Muscle layer of duodenum (tissue), 2 donors: ENCODE measurements at regions not wholly inside any gene's neighbourhood (a gene's known extent, or its start where the extent isn't known, plus 50 kb on each side); places are given as distances from the start of the nearest gene placed in this dataset.

Experiments used
- H3K27ac ChIP-seq: one replicate; pipeline ENCODE4 v1.7.0; 2013; ENCODE audit warnings: mild to moderate bottlenecking, low read length
- H3K27me3 ChIP-seq: one replicate; pipeline ENCODE4 v1.7.0; 2013; ENCODE audit warnings: low read depth, mild to moderate bottlenecking, control low read depth, low read length
- H3K36me3 ChIP-seq, 2 donors: one replicate each; pipeline ENCODE4 v1.7.0; 2013; ENCODE audit warnings: low read length in 2 of 2, control low read depth in 1 of 2, mild to moderate bottlenecking in 1 of 2; ENCODE audit not compliant: insufficient read depth in 2 of 2, control insufficient read depth in 1 of 2
- H3K4me1 ChIP-seq, 2 donors: one replicate each; pipeline ENCODE4 v1.7.0; 2013; ENCODE audit warnings: low read length in 2 of 2, mild to moderate bottlenecking in 2 of 2, control low read depth in 1 of 2, moderate library complexity in 1 of 2; ENCODE audit not compliant: insufficient read depth in 2 of 2, control insufficient read depth in 1 of 2
- H3K4me3 ChIP-seq, 2 donors: one replicate each; pipeline ENCODE4 v1.7.0; 2013; ENCODE audit warnings: low read length in 2 of 2, low read depth in 1 of 2, mild to moderate bottlenecking in 1 of 2
- H3K9me3 ChIP-seq, 2 donors: one replicate each; pipeline ENCODE4 v1.7.0; 2013; ENCODE audit warnings: low read length in 2 of 2, control low read depth in 1 of 2, mild to moderate bottlenecking in 1 of 2; ENCODE audit not compliant: control insufficient read depth in 1 of 2
- donor health status: healthy.

DNA sequence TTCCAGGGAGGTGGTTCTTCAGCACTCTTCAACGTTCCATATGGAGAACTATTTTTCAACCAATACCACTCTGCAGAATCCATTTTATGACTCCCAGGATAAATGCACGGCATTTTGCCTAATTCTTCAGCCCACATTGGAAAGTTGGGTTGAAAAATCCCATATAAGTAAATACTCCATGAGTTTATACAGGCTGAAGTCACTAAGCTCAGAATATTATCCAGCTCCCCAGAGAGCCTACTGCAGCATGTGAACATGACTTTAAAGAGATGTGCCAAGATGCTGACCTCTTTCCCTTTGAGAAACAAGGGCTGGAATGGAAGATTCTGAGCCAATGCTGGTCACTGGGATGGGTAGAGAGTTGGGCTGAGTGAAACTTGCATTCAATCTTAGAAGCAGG is 111.9 kb upstream of the SLIT3 start:
- no peak overlapping the region for H3K27ac ChIP-seq
- H3K27me3 ChIP-seq, result no peaks in the 10 kb centered on the region
- peaks cover 0 to 6% of the 10 kb centered on the region in 2 donors for H3K4me1 ChIP-seq
- H3K4me3 ChIP-seq, result no peak overlapping the region
- no peaks in the 10 kb centered on the region for H3K36me3 ChIP-seq
- no peaks in the 10 kb centered on the region for H3K9me3 ChIP-seq

- Histone ChIP-seq H3K36me3 (no peaks in the 10 kb centered on the region), H3K27me3 (no peaks in the 10 kb centered on the region), H3K4me3 (no peak overlapping the region), H3K27ac (no peak overlapping the region), H3K9me3 (no peaks in the 10 kb centered on the region), H3K4me1 (peaks cover 0 to 6% of the 10 kb centered on the region in 2 donors)
Observed at GRCh38 chr5:169411786-169412430, 111.0 kb upstream of the SLIT3 start.

GRCh38 chr5:169410996-169411783 is 110.3 kb upstream of the SLIT3 start:
- H3K27ac ChIP-seq, result no peak overlapping the region
- H3K4me1 ChIP-seq, result peaks cover 0 to 6% of the 10 kb centered on the region in 2 donors
- H3K27me3 ChIP-seq, result no peaks in the 10 kb centered on the region
- no peaks in the 10 kb centered on the region for H3K36me3 ChIP-seq
- H3K4me3 ChIP-seq, result no peak overlapping the region
- H3K9me3 ChIP-seq, result no peaks in the 10 kb centered on the region

- Histone ChIP-seq H3K27me3 (no peaks in the 10 kb centered on the region), H3K4me3 (no peak overlapping the region), H3K27ac (no peak overlapping the region), H3K4me1 (peaks cover 0 to 6% of the 10 kb centered on the region in 2 donors), H3K9me3 (no peaks in the 10 kb centered on the region), H3K36me3 (no peaks in the 10 kb centered on the region)
Observed at GRCh38 chr5:169408731-169409130, 107.8 kb upstream of the SLIT3 start.

DNA sequence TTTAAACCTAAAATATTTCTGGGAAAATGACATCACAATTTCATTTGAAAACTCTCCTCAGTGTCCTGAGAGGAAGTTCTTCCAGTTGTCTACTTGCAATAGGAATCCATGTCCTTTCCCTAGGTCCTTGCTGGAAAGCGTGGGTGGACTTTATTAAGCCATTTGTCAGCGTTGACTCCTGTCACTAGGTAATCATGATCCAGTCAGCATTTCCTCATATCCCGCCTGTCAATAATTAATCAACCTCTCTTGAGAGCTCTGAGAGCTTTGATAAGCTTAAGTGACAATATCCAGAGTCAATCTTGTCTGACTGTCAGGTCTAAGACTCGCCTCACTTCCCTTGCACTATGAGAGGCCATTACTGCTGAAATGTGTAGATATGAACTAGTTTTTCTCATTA is 107.2 kb upstream of the SLIT3 start:
- H3K36me3 ChIP-seq, result no peaks in the 10 kb centered on the region
- no peak overlapping the region for H3K4me3 ChIP-seq
- H3K4me1 ChIP-seq, result peaks cover 0 to 6% of the 10 kb centered on the region in 2 donors
- no peaks in the 10 kb centered on the region for H3K27me3 ChIP-seq
- H3K9me3 ChIP-seq, result no peaks in the 10 kb centered on the region
- H3K27ac ChIP-seq, result no peak overlapping the region

DNA sequence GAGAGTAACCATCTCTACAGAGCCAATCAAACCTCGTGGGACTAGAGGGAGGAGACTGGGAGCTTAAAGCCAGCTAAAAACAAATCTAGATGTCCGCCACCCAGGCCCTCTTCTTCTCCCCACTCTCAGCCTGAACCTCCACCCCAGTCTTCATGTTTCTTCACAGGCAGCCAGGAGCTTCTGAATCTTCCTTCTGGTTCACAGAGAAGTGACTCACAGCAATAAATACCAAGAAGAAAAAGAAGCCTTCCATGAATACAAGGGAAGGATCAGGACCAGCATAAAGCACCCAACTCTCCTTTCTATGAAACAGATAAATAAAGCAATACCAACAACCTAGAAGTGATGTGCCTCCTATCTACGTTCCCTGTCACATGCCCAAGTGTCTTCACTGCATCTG is 103.3 kb upstream of the SLIT3 start:
- Histone ChIP-seq H3K4me3 (no peak overlapping the region), H3K27ac (no peak overlapping the region), H3K36me3 (no peaks in the 10 kb centered on the region), H3K9me3 (no peaks in the 10 kb centered on the region), H3K27me3 (no peaks in the 10 kb centered on the region), H3K4me1 (no peaks in the 10 kb centered on the region)

DNA sequence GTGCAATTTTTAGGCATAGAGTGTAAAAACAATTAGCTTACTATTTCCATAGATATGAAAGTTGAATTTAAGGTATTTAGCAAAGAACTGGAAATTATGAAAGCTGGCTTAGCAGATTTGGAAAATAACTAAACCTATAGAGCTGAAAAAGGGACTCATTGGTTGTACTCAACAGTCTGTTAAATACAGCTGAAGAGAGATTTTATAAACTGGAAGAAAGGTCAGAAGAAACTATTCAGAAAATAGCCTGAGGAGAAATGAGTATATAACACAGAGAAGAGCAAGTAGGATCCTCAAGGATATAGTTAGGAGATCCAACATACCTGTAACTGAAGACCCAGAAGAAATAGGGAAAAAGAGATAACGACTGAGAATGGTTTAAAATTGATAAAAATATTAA is 97.6 kb upstream of the SLIT3 start:
- Histone ChIP-seq H3K4me1 (no peaks in the 10 kb centered on the region), H3K27me3 (no peaks in the 10 kb centered on the region), H3K9me3 (no peaks in the 10 kb centered on the region), H3K36me3 (no peaks in the 10 kb centered on the region), H3K27ac (no peak overlapping the region), H3K4me3 (no peak overlapping the region)

GRCh38 chr5:169395136-169395535 is 94.2 kb upstream of the SLIT3 start:
- Histone ChIP-seq H3K4me3 (no peak overlapping the region), H3K36me3 (no peaks in the 10 kb centered on the region), H3K4me1 (no peaks in the 10 kb centered on the region), H3K27me3 (no peaks in the 10 kb centered on the region), H3K9me3 (no peaks in the 10 kb centered on the region), H3K27ac (no peak overlapping the region)

GRCh38 chr5:169394371-169394770 is 93.4 kb upstream of the SLIT3 start:
- Histone ChIP-seq H3K27me3 (no peaks in the 10 kb centered on the region), H3K9me3 (no peaks in the 10 kb centered on the region), H3K27ac (no peak overlapping the region), H3K4me3 (no peak overlapping the region), H3K4me1 (no peaks in the 10 kb centered on the region), H3K36me3 (no peaks in the 10 kb centered on the region)

DNA sequence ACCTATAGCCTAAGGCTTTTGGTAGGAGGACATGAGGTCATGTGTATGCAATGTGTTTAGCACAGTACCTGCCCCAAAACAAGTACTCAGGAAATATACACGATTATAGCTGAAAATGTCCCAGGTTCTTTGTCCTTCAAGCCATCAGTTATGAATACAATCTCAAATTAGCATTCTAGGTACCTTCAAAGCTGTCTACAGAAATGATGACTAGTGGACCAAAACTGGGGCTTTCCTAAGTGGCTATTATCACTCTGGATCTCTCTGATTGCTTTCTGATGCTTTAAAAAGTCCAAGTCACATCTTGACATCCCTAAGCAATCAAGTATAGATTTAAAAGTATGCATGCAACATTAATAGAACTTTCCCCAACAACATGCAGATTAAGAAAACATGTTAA is 93.0 kb upstream of the SLIT3 start:
- H3K27me3 ChIP-seq, result no peaks in the 10 kb centered on the region
- no peaks in the 10 kb centered on the region for H3K4me1 ChIP-seq
- H3K4me3 ChIP-seq, result no peak overlapping the region
- no peaks in the 10 kb centered on the region for H3K36me3 ChIP-seq
- H3K27ac ChIP-seq, result no peak overlapping the region
- H3K9me3 ChIP-seq, result no peaks in the 10 kb centered on the region

DNA sequence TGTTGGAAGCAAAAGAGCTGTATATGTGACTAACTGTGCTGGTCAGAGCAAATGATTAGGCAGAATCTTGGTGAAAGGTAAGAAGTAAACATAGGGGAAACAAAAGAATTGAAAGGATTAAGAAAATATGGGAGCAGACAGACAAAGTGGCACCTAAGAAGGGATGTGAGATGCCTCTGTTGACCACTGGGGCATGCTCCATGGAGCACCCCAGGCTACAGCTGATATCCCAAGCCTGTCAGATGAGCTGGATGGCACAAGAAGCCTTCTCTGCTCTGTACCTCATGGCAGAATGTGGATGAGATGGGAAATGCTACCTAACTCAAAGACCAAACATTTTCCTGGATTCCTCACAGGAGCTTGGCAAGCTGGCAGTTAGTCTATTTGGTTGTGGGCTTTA is 89.3 kb upstream of the SLIT3 start:
- Histone ChIP-seq H3K27ac (no peak overlapping the region), H3K4me3 (no peak overlapping the region), H3K36me3 (no peaks in the 10 kb centered on the region), H3K4me1 (no peaks in the 10 kb centered on the region), H3K9me3 (no peaks in the 10 kb centered on the region), H3K27me3 (no peaks in the 10 kb centered on the region)

DNA sequence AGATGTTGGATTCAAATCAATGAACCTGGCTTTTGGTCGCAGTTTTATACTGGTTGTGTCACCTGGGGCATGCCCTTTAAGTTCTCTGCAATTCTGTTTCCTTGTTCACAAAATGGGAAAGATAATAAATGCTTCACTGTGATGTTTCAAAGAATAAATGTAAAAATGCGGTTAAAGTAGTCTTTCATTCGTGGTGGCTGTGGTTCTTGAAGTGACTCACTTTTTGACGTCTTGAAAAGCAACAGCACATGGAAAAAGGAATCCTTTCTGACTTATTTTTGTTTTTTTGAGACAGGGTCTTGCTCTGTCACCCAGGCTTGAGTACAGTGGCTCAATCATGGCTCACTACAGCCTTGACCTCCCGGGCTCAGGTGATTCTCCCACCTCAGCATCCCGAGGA is 88.4 kb upstream of the SLIT3 start:
- Histone ChIP-seq H3K36me3 (no peaks in the 10 kb centered on the region), H3K4me3 (no peak overlapping the region), H3K9me3 (no peaks in the 10 kb centered on the region), H3K4me1 (no peaks in the 10 kb centered on the region), H3K27me3 (no peaks in the 10 kb centered on the region), H3K27ac (no peak overlapping the region)
